NB4 (cell line): ENCODE measurements at regions not wholly inside any gene's neighbourhood (a gene's known extent, or its start where the extent isn't known, plus 50 kb on each side); places are given as distances from the start of the nearest gene placed in this dataset.

Experiments
- CTCF ChIP-seq: IDR thresholded peaks from one replicate; pipeline ENCODE4 v1.5.1; 2012; ENCODE audit warnings: low read depth, low read length
- MAX ChIP-seq: IDR thresholded peaks from 2 replicates; pipeline ENCODE4 v1.6.1; 2011; ENCODE audit warnings: low read depth, low read length
- POLR2A ChIP-seq: IDR thresholded peaks from 2 replicates; pipeline ENCODE4 v1.6.1; 2011; ENCODE audit warnings: mild to moderate bottlenecking; ENCODE audit not compliant: insufficient read length; ENCODE audit errors: extremely low read depth

- TF ChIP-seq CTCF (no peak), MAX (no peak), POLR2A (no peak)
Observed at GRCh38 chr4:158993891-158994290, 109.0 kb upstream of the RAPGEF2 start.
